ENCODE measurements at regions not wholly inside any gene's neighbourhood (a gene's known extent, or its start where the extent isn't known, plus 50 kb on each side); places are given as distances from the start of the nearest gene placed in this dataset.

- no peaks in the 10 kb centered on the region for H3K36me3 ChIP-seq (ENCODE audit: control insufficient read depth, insufficient read depth, low read length)
- H3K4me3 ChIP-seq (replicated peaks; ENCODE audit: low read depth, low read length): no peak overlapping the region
- no peak for TF ChIP-seq CTCF (IDR thresholded peaks at IDR 0.05; ENCODE audit: insufficient read depth, low read length, poor library complexity, severe bottlenecking)
- H3K27me3 ChIP-seq (replicated peaks; ENCODE audit: control insufficient read depth, insufficient read depth, low read length): no peaks in the 10 kb centered on the region; the same call in 1 of the 2 replicates
- no peak for DNase-seq (ENCODE audit: extremely low read depth, insufficient read length)
Measured at GRCh38 chrX:18003876-18004275, 142.8 kb upstream of the RAI2 start.

- no peak for TF ChIP-seq CTCF (IDR thresholded peaks at IDR 0.05; ENCODE audit: insufficient read depth, low read length, poor library complexity, severe bottlenecking)
- DNase-seq (ENCODE audit: extremely low read depth, insufficient read length): no peak
- Histone ChIP-seq H3K36me3 (ENCODE audit: control insufficient read depth, insufficient read depth, low read length) (no peaks in the 10 kb centered on the region), H3K27me3 (replicated peaks; ENCODE audit: control insufficient read depth, insufficient read depth, low read length) (no peaks in the 10 kb centered on the region; the same call in 1 of the 2 replicates), H3K4me3 (replicated peaks; ENCODE audit: low read depth, low read length) (no peak overlapping the region)
Measured at GRCh38 chrX:18002791-18003190, 141.7 kb upstream of the RAI2 start.

- DNase-seq (ENCODE audit: extremely low read depth, insufficient read length): no peak
- no peak for TF ChIP-seq CTCF (IDR thresholded peaks at IDR 0.05; ENCODE audit: insufficient read depth, low read length, poor library complexity, severe bottlenecking)
- H3K4me3 ChIP-seq (replicated peaks; ENCODE audit: low read depth, low read length): no peak overlapping the region
- no peaks in the 10 kb centered on the region for H3K27me3 ChIP-seq (replicated peaks; ENCODE audit: control insufficient read depth, insufficient read depth, low read length)
- no peaks in the 10 kb centered on the region for H3K36me3 ChIP-seq (ENCODE audit: control insufficient read depth, insufficient read depth, low read length)
Measured at GRCh38 chrX:17994429-17994828, 133.3 kb upstream of the RAI2 start.

- TF ChIP-seq CTCF (IDR thresholded peaks at IDR 0.05; ENCODE audit: insufficient read depth, low read length, poor library complexity, severe bottlenecking): no peak
- no peak overlapping the region for H3K4me3 ChIP-seq (replicated peaks; ENCODE audit: low read depth, low read length)
- no peaks in the 10 kb centered on the region for H3K27me3 ChIP-seq (replicated peaks; ENCODE audit: control insufficient read depth, insufficient read depth, low read length)
- DNase-seq (ENCODE audit: extremely low read depth, insufficient read length): no peak
- no peaks in the 10 kb centered on the region for H3K36me3 ChIP-seq (ENCODE audit: control insufficient read depth, insufficient read depth, low read length)
Measured at GRCh38 chrX:17993062-17993461, 132.0 kb upstream of the RAI2 start.

GRCh38 chrX:17990532-17990931 lies 129.4 kb upstream of the RAI2 start:
- H3K4me3 ChIP-seq (replicated peaks; ENCODE audit: low read depth, low read length): no peak overlapping the region
- no peak for TF ChIP-seq CTCF (IDR thresholded peaks at IDR 0.05; ENCODE audit: insufficient read depth, low read length, poor library complexity, severe bottlenecking)
- H3K36me3 ChIP-seq (ENCODE audit: control insufficient read depth, insufficient read depth, low read length): no peaks in the 10 kb centered on the region
- DNase-seq (ENCODE audit: extremely low read depth, insufficient read length): no peak
- H3K27me3 ChIP-seq (replicated peaks; ENCODE audit: control insufficient read depth, insufficient read depth, low read length): no peaks in the 10 kb centered on the region; the same call in 1 of the 2 replicates

- H3K27me3 ChIP-seq (replicated peaks; ENCODE audit: control insufficient read depth, insufficient read depth, low read length): no peaks in the 10 kb centered on the region; the same call in 1 of the 2 replicates
- no peak for TF ChIP-seq CTCF (IDR thresholded peaks at IDR 0.05; ENCODE audit: insufficient read depth, low read length, poor library complexity, severe bottlenecking)
- H3K4me3 ChIP-seq (replicated peaks; ENCODE audit: low read depth, low read length): no peak overlapping the region
- DNase-seq (ENCODE audit: extremely low read depth, insufficient read length): no peak
- no peaks in the 10 kb centered on the region for H3K36me3 ChIP-seq (ENCODE audit: control insufficient read depth, insufficient read depth, low read length)
Measured at GRCh38 chrX:17987783-17988182, 126.7 kb upstream of the RAI2 start.

All from GM06990 (cell line).